DOHH2 (cell line): ENCODE measurements at regions not wholly inside any gene's neighbourhood (a gene's known extent, or its start where the extent isn't known, plus 50 kb on each side); places are given as distances from the start of the nearest gene placed in this dataset.

Experiments used
- CTCF ChIP-seq: fragments of 200-600 bp; sonication (generic); IDR thresholded peaks from one replicate; pipeline ENCODE4 v1.5.1; 2014; ENCODE audit warnings: antibody characterized with exemption, mild to moderate bottlenecking, low read depth, low read length; ENCODE audit not compliant: poor library complexity, severe bottlenecking
- EZH2phosphoT487 ChIP-seq: fragments of 200-600 bp; sonication (generic); IDR thresholded peaks from 2 replicates; pipeline ENCODE4 v1.6.1; 2017; ENCODE audit warnings: borderline replicate concordance, mild to moderate bottlenecking, antibody characterized with exemption, low read length, moderate library complexity, mixed read lengths

- TF ChIP-seq CTCF, result no peak
- no peak for TF ChIP-seq EZH2phosphoT487
These were observed 135.9 kb upstream of the LIFR start for GRCh38 chr5:38692346-38692745.
